ENCODE measurements at regions not wholly inside any gene's neighbourhood (a gene's known extent, or its start where the extent isn't known, plus 50 kb on each side); places are given as distances from the start of the nearest gene placed in this dataset.

GRCh38 chr18:73552171-73552570 is 595.5 kb downstream of the FBXO15 start (continued):
- TF ChIP-seq EZH2 (IDR thresholded peaks at IDR 0.05; ENCODE audit: low read depth, unreplicated experiment) (no peak), STAT1 (IDR thresholded peaks at IDR 0.05; ENCODE audit: unreplicated experiment) (no peak), POLR2AphosphoS5 (IDR thresholded peaks at IDR 0.05; ENCODE audit: low read depth) (no peak), ZNF331 (CRISPR knock-in tag; IDR thresholded peaks at IDR 0.05; ENCODE audit: low read depth) (no peak), CTCF (conservative IDR thresholded peaks at IDR 0.05; ENCODE audit: low read depth in 2 of 2) (no peak)

DNA sequence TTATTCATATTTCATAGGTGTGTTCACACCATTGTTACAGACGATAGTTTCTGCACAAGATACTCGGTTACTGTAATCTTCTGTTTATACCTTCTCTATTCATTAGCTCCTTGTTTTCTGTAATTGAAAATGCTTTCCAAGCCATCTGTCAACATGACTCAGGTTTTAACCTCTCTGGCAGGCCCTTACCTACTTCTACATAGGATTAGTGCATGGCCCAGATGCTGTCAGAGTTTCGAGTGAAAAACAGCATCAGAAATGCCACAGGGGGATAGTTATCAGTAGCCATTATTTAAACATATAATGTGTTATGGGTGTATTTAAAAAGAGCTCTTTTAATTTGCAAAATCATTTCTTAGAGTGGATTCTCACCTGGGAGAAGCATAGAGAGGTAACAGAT is 596.4 kb downstream of the FBXO15 start:
- no peaks in the 10 kb centered on the region for H3K36me3 Mint-ChIP-seq (ENCODE audit: low read depth)
- Histone ChIP-seq H4K20me1 (replicated peaks; ENCODE audit: insufficient read depth) (no peaks in the 10 kb centered on the region), H3K9me2 (ENCODE audit: insufficient read depth) (no peaks in the 10 kb centered on the region), H3K36me3 (ENCODE audit: insufficient read depth) (no peaks in the 10 kb centered on the region), H3K79me2 (replicated peaks; ENCODE audit: insufficient read depth) (no peaks in the 10 kb centered on the region), H3K4me2 (no peak overlapping the region), H3K27ac (ENCODE audit: low read depth) (no peak overlapping the region), H3K4me3 (no peak overlapping the region), H2AFZ (no peak overlapping the region), H3K27me3 (ENCODE audit: insufficient read depth) (no peaks in the 10 kb centered on the region), H3K4me1 (ENCODE audit: insufficient read depth) (no peaks in the 10 kb centered on the region), H3F3A (replicated peaks; ENCODE audit: low read depth) (no peaks in the 10 kb centered on the region)
- peaks cover 2% of the 10 kb centered on the region for H3K27me3 Mint-ChIP-seq (ENCODE audit: insufficient read depth, low read depth, poor library complexity)
- TF ChIP-seq JUNB (IDR thresholded peaks at IDR 0.05; ENCODE audit: unreplicated experiment) (no peak), NANOG (IDR thresholded peaks at IDR 0.05; ENCODE audit: borderline replicate concordance) (no peak), ETS1 (IDR thresholded peaks at IDR 0.05) (no peak), CREB1 (CRISPR knock-in tag; IDR thresholded peaks at IDR 0.05; ENCODE audit: low read depth) (no peak), EZH2phosphoT487 (IDR thresholded peaks at IDR 0.05; ENCODE audit: unreplicated experiment) (no peak), POLR2AphosphoS5 (IDR thresholded peaks at IDR 0.05; ENCODE audit: low read depth) (no peak), CTCF (conservative IDR thresholded peaks at IDR 0.05; ENCODE audit: low read depth in 2 of 2) (no peak), ZNF331 (CRISPR knock-in tag; IDR thresholded peaks at IDR 0.05; ENCODE audit: low read depth) (no peak)
- no peaks in the 10 kb centered on the region for H3K9me3 Mint-ChIP-seq
- H3K27ac Mint-ChIP-seq = no peak overlapping the region
- peaks cover 4% of the 10 kb centered on the region; the same call in 2 of the 3 replicates for H3K4me1 Mint-ChIP-seq
- DNase-seq (ENCODE audit: low spot score) = no peak
- ATAC-seq = no peak
- H3K4me3 Mint-ChIP-seq = no peak overlapping the region

Measured in GM23338 (cell line).